HuH-7 (cell line): ENCODE measurements at regions not wholly inside any gene's neighbourhood (a gene's known extent, or its start where the extent isn't known, plus 50 kb on each side); places are given as distances from the start of the nearest gene placed in this dataset.
A peak's percentile ranks its signal among the peaks of the same experiment; 100 is the strongest.

Source experiments
- DNase-seq: peaks from one replicate; pipeline ENCODE4 v3.0.0; 2011; ENCODE audit warnings: low spot score

GRCh38 chr11:36726420-36726819 is 128.4 kb upstream of the RAG2 start:
- DNase-seq, result no peak

- DNase-seq, result no peak
These were observed 126.8 kb upstream of the RAG2 start for GRCh38 chr11:36724742-36725385.

- no peak for DNase-seq
These were observed 124.4 kb upstream of the RAG2 start for GRCh38 chr11:36722421-36722820.

GRCh38 chr11:36719358-36720107 is 121.5 kb upstream of the RAG2 start:
- no peak for DNase-seq

- DNase-seq, result no peak
These were observed 120.4 kb upstream of the RAG2 start for GRCh38 chr11:36718451-36718850.

GRCh38 chr11:36713715-36714114 is 115.7 kb upstream of the RAG2 start:
- no peak for DNase-seq

GRCh38 chr11:36711104-36711825 is 113.2 kb upstream of the RAG2 start:
- DNase-seq, result peak; percentile 12
